CD14-positive monocyte (primary cell): ENCODE measurements at regions not wholly inside any gene's neighbourhood (a gene's known extent, or its start where the extent isn't known, plus 50 kb on each side); places are given as distances from the start of the nearest gene placed in this dataset.
A peak's percentile ranks its signal among the peaks of the same experiment; 100 is the strongest.

Experiments
- DNase-seq, 3 donors: peaks; one replicate each; pipeline ENCODE4 v3.0.0-alpha.2; 2011 to 2022
- H2AFZ ChIP-seq: 2 replicates; pipeline ENCODE4 v1.6.0; 2012; ENCODE audit warnings: mild to moderate bottlenecking, low read depth, low read length, inconsistent platforms; ENCODE audit not compliant: insufficient read depth, poor library complexity, severe bottlenecking
- H3K27ac ChIP-seq, 2 donors: 1 replicate in 1 of 2; 2 replicates in 1 of 2; pipeline ENCODE4 v1.5.1; 2012 to 2013; ENCODE audit warnings: low read length in 2 of 2, control low read depth in 1 of 2, inconsistent platforms in 1 of 2, low read depth in 1 of 2, mild to moderate bottlenecking in 1 of 2
- H3K27me3 ChIP-seq, 2 donors: one replicate each; pipeline versions ENCODE4 v1.6.0 to v1.6.1; 2011 to 2013; ENCODE audit warnings: low read length in 2 of 2; ENCODE audit not compliant: control insufficient read depth in 2 of 2, insufficient read depth in 2 of 2
- H3K36me3 ChIP-seq, 2 donors: replicated peaks in 1 of 2; 1 replicate in 1 of 2; 2 replicates in 1 of 2; pipeline versions ENCODE4 v1.5.1 to v1.6.1; 2012 to 2013; ENCODE audit warnings: low read length in 2 of 2, control low read depth in 1 of 2, inconsistent platforms in 1 of 2, mild to moderate bottlenecking in 1 of 2; ENCODE audit not compliant: insufficient read depth in 2 of 2, control insufficient read depth in 1 of 2
- H3K4me1 ChIP-seq, 2 donors: 1 replicate in 1 of 2; 2 replicates in 1 of 2; pipeline versions ENCODE4 v1.5.1 to v1.6.1; 2012 to 2013; ENCODE audit warnings: low read length in 2 of 2, control low read depth in 1 of 2, inconsistent platforms in 1 of 2, mild to moderate bottlenecking in 1 of 2, moderate library complexity in 1 of 2; ENCODE audit not compliant: insufficient read depth in 2 of 2, control insufficient read depth in 1 of 2
- H3K4me2 ChIP-seq: replicated peaks from 2 replicates; pipeline ENCODE3; 2012; ENCODE audit warnings: low read length, moderate library complexity, mild to moderate bottlenecking; ENCODE audit not compliant: poor library complexity, severe bottlenecking; ENCODE audit errors: extremely low read depth
- H3K4me3 ChIP-seq, 3 experiments: fragments of 200-600 bp in 1 of 3; sonication (generic) in 1 of 3; replicated peaks in 1 of 3; 1 replicate in 2 of 3; 2 replicates in 1 of 3; pipeline ENCODE4 v1.5.1; 2011 to 2013; ENCODE audit warnings: low read length in 3 of 3, mild to moderate bottlenecking in 3 of 3, control low read depth in 2 of 3, low read depth in 2 of 3, inconsistent platforms in 1 of 3, moderate library complexity in 1 of 3
- H3K79me2 ChIP-seq: 2 replicates; pipeline ENCODE4 v1.6.0; 2012; ENCODE audit warnings: mild to moderate bottlenecking, control low read depth, inconsistent platforms, low read length, moderate library complexity; ENCODE audit not compliant: insufficient read depth
- H3K9ac ChIP-seq: 2 replicates; pipeline ENCODE4 v1.6.0; 2017; ENCODE audit warnings: low read length, mild to moderate bottlenecking; ENCODE audit not compliant: insufficient read depth, poor library complexity, severe bottlenecking
- H3K9me3 ChIP-seq, 2 donors: replicated peaks in 1 of 2; 1 replicate in 1 of 2; 2 replicates in 1 of 2; pipeline versions ENCODE4 v1.5.1 to v1.6.1; 2012 to 2013; ENCODE audit warnings: low read length in 2 of 2, control low read depth in 1 of 2; ENCODE audit not compliant: control insufficient read depth in 1 of 2, insufficient read depth in 1 of 2
- H4K20me1 ChIP-seq: 2 replicates; pipeline ENCODE4 v1.6.0; 2012; ENCODE audit warnings: mild to moderate bottlenecking, low read length, control low read depth, moderate library complexity; ENCODE audit not compliant: insufficient read depth
- H3K27ac Mint-ChIP-seq, 7 donors: one replicate each; pipeline ENCODE4 v1.8.0; 2020; ENCODE audit warnings: mild to moderate bottlenecking in 7 of 7, mixed read lengths in 7 of 7, moderate library complexity in 6 of 7, inconsistent platforms in 2 of 7
- H3K27me3 Mint-ChIP-seq, 3 donors: one replicate each; pipeline ENCODE4 v1.8.0; 2021 to 2022; ENCODE audit warnings: low read depth in 3 of 3, mild to moderate bottlenecking in 3 of 3, mixed read lengths in 3 of 3, moderate library complexity in 3 of 3, inconsistent platforms in 1 of 3
- H3K36me3 Mint-ChIP-seq, 2 donors: one replicate each; pipeline ENCODE4 v1.8.0; 2020; ENCODE audit warnings: mixed read lengths in 2 of 2, inconsistent platforms in 1 of 2, mild to moderate bottlenecking in 1 of 2
- H3K4me1 Mint-ChIP-seq: one replicate; pipeline ENCODE4 v1.8.0; 2020; ENCODE audit warnings: mild to moderate bottlenecking, mixed read lengths
- H3K4me3 Mint-ChIP-seq, 2 donors: one replicate each; pipeline ENCODE4 v1.8.0; 2020; ENCODE audit warnings: mild to moderate bottlenecking in 2 of 2, mixed read lengths in 2 of 2, moderate library complexity in 1 of 2
- H3K9me3 Mint-ChIP-seq, 7 donors: one replicate each; pipeline ENCODE4 v1.8.0; 2020 to 2022; ENCODE audit warnings: mixed read lengths in 7 of 7, mild to moderate bottlenecking in 6 of 7, moderate library complexity in 6 of 7, inconsistent platforms in 2 of 7
- CTCF ChIP-seq: fragments of 200-600 bp; IDR thresholded peaks from one replicate; pipeline ENCODE4 v1.8.0; 2022; ENCODE audit warnings: antibody characterized with exemption, mild to moderate bottlenecking
- WGBS: methylation state at CpG from one replicate; pipeline ENCODE4 v1.1.5; 2013; ENCODE audit warnings: missing lambda C conversion rate; ENCODE audit not compliant: insufficient coverage; 5-methylcytosine and 5-hydroxymethylcytosine counted together
- intact Hi-C, 2 donors: fragments of 100-400 bp; cut with micrococcal nuclease; formaldehyde crosslinking; loops; one replicate each; pipeline versions ENCODE4 v1.15.0 to v1.15.1; 2023

DNA sequence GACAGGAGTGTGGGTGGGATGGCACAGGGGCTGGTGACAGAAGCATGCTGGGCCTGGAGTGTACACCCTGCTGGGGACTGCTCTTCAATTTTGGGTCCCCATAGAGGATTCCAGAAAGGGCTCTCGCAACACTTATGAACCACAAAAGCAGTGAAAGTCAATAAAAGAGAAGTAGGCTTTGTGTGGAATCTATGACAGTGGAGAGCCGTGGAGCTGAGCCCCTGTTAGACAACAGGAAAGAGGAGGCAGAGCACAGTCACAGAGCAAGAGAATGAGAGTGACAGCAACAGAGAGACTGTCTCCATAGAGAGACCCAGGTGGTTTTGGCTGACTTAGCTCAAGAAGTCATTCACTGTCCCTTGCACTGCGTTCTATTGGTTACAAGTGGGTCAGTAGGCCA is 135.1 kb upstream of the ATP6AP2 start:
- Histone ChIP-seq H2AFZ (peak overlapping the region; percentile 56), H4K20me1 (no peaks in the 10 kb centered on the region), H3K9me3 (no peaks in the 10 kb centered on the region), H3K9ac (no peak overlapping the region), H3K27ac (no peak overlapping the region), H3K4me3 (no peak overlapping the region), H3K36me3 (no peaks in the 10 kb centered on the region), H3K4me1 (peaks cover 15 to 16% of the 10 kb centered on the region in 2 donors), H3K27me3 (peaks cover 0 to 2% of the 10 kb centered on the region in 2 donors), H3K79me2 (no peaks in the 10 kb centered on the region), H3K4me2 (no peak overlapping the region)
- Mint-ChIP-seq H3K27ac (peak overlapping the region in 2 of 7 donors; percentile 68 to 69), H3K4me3 (no peak overlapping the region), H3K36me3 (peaks cover 0 to 2% of the 10 kb centered on the region in 2 donors), H3K4me1 (peaks cover 22% of the 10 kb centered on the region), H3K9me3 (peaks cover 0 to 6% (median 0%) of the 10 kb centered on the region in 7 donors), H3K27me3 (peaks cover 0 to 15% (median 5%) of the 10 kb centered on the region in 3 donors)
- 0% methylated on average over 2 of the region's 3 CpGs for WGBS
- peak; percentile 15 to 26 (median 26) for DNase-seq
- TF ChIP-seq CTCF: no peak
- intact Hi-C loops: no loop called here

DNA sequence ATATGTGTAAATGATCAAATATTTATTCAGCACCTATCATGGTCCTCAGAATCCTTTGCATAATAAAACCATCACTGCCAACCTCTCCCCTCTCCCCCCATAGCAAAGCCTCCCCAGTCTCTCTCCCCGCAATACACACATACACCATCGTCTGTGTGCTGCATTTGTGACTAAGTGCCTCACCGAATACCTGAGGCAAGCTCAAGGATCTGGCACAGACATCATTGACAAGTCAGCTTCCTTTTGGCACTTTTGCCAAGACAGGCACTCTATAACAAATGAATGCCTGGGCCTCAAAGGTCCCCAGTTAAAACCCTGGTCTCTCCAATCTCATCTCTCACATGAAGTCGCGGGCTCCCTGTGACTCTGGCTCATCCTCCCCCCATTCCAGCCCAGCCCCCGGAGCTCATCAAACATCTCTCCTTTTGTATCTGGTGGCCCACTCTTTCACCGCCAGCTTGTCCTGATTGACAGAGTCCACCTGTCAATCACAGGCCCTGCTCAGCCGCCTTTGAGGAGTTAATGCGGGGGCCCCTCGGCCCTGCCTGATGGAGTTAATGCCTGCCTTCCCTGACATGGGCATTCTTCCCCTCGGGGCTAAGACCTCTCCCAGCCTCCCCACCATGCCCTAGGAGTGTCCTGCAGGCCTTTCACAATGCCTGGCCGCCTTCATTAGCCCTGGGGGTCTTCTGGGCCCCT is 135.8 kb upstream of the ATP6AP2 start:
- H2AFZ ChIP-seq: peak overlapping the region; percentile 56
- intact Hi-C loops: no loop called here
- no peak overlapping the region for H3K4me3 ChIP-seq
- 97% methylated on average over 9 of the region's 12 CpGs for WGBS
- no peaks in the 10 kb centered on the region for H4K20me1 ChIP-seq
- Mint-ChIP-seq H3K4me1 (peaks cover 24% of the 10 kb centered on the region), H3K27me3 (peaks cover 0 to 14% (median 5%) of the 10 kb centered on the region in 3 donors), H3K4me3 (peak overlapping the region in 1 of 2 donors; percentile 37), H3K27ac (peak overlapping the region in 1 of 7 donors; percentile 69), H3K36me3 (peaks cover 0 to 2% of the 10 kb centered on the region in 2 donors), H3K9me3 (peaks cover 0 to 6% (median 0%) of the 10 kb centered on the region in 7 donors)
- no peak overlapping the region for H3K27ac ChIP-seq
- no peaks in the 10 kb centered on the region for H3K79me2 ChIP-seq
- TF ChIP-seq CTCF: no peak
- H3K27me3 ChIP-seq: peaks cover 0 to 2% of the 10 kb centered on the region in 2 donors
- no peak overlapping the region for H3K9ac ChIP-seq
- H3K4me1 ChIP-seq: peaks cover 21 to 22% of the 10 kb centered on the region in 2 donors
- H3K4me2 ChIP-seq: no peak overlapping the region
- no peaks in the 10 kb centered on the region for H3K36me3 ChIP-seq
- DNase-seq: no peak
- H3K9me3 ChIP-seq: no peaks in the 10 kb centered on the region
